Renal cortex interstitium (tissue), 11 donors: ENCODE measurements at regions not wholly inside any gene's neighbourhood (a gene's known extent, or its start where the extent isn't known, plus 50 kb on each side); places are given as distances from the start of the nearest gene placed in this dataset.
"Not testable (repeated sequence)": the region's sequence is repeated elsewhere in the genome, so short reads cannot be mapped to it uniquely, and the experiment has no call there.

Experiments used
- DNase-seq, 11 donors: peaks; one replicate each; pipeline ENCODE4 v3.0.0-alpha.2; 2013; ENCODE audit warnings: low read depth in 9 of 11, low spot score in 4 of 11; ENCODE audit errors: extremely low read depth in 1 of 11

GRCh38 chr2:219723311-219723710, 95.9 kb downstream of the SLC4A3 start:
- no peak for DNase-seq

GRCh38 chr2:219724628-219725027, 97.2 kb downstream of the SLC4A3 start:
- DNase-seq: no peak

- no peak for DNase-seq
Observed at GRCh38 chr2:219726916-219727315, 99.5 kb downstream of the SLC4A3 start.

DNA sequence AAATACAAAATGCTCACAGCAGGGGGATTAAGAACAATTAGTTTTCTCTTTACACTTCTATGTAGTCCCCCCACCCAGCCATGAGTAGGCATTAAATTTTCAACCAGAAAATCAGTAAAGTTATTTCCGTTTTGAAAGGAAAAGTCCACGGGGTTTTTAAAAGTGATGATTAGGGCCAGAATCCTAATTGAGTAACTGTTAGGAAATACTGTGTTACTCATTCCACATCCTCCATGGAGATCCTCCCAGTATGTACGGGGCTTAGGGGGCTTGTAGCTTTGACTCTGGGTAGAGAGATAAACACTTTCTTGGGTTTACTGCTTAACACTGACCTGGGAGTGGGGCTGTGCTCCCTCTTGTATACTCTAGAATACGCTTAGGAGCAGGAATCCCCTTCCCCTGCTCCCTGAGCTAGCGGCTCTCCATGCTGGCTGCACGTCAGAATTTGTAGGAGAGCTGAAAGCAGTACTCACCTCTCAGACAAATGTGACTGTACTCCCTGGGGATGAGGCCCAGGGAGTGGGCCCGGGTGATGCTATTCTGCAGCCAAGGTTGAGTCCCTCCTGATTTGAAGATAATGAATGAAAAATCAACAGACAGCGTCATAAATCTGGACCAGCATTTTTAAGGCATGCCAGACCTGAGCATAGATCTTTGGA, 100.5 kb downstream of the SLC4A3 start:
- no peak for DNase-seq

DNA sequence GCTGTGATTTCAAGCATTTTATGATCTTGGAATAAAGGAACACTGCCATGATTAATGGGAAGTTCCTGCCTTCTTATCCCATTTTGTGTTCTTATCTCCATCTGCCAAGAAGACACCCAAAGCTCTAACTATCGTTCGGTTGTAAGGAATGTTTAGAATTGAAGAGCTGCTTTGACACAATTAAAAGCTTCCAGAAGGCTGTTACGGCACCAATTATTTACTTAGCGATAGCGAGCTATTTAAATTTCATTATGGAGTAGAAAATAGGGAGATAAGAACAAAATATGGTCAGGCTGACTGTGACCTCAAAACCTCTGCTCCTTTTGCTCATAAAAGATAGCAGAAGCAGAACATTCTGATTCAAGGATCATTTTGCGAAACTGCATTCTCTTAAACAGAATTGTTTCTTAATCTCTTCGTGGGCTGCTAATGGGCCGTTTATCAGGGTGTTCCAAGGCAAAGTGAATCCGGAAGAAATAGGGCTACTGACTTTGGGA, 101.6 kb downstream of the SLC4A3 start:
- peak in 6 of 11 donors; percentile 57 to 83 (median 76) for DNase-seq

- no peak for DNase-seq
Observed at GRCh38 chr2:219731173-219731572, 103.7 kb downstream of the SLC4A3 start.

DNA sequence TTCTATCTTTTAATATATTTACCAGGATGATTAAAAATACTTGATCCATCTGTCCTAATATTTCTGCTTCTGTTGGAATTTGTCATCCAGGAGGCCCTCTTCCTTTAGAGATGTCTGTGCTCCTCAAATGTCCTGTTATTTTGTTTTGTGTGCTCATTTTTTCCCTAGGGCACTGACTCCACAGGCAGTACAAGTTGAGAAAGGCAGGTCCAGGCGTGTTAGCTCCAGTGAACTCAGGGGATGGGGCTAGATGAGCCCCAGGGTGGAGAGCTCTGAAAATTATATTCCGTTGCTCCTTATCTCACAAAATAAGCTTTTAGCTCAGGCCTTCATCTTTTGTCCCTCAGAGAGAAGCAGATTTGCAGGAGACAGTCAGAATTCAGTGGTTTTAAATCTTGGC, 105.7 kb downstream of the SLC4A3 start:
- DNase-seq: no peak

GRCh38 chr2:219733746-219734145, 106.3 kb downstream of the SLC4A3 start:
- no peak for DNase-seq

GRCh38 chr2:219736209-219736608, 108.8 kb downstream of the SLC4A3 start:
- peak in 9 of 11 donors; percentile 65 to 82 (median 69) for DNase-seq

DNA sequence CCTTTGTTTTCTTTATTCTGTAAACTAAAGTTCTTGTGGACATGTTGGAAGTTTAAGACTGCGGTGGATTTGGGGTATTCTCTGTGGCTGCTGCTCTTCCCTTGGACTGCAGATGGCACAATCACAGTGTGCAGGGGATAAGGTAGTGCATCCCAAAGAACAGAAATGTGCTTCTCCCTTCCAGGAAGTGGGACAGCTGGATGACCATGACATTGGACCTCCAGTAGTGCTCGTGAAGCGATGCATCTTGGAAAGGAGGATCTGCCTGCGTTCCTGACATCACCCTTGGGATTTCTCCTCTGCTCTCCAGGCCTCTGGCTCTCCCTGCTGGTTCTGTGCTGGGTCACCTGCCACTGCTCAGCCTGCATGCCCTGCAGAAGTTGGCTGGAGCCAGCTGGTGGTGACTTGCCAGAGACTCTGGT, 109.9 kb downstream of the SLC4A3 start:
- peak in 3 of 11 donors; percentile 56 to 64 (median 64) for DNase-seq

GRCh38 chr2:219739066-219739465, 111.6 kb downstream of the SLC4A3 start:
- no peak for DNase-seq

DNA sequence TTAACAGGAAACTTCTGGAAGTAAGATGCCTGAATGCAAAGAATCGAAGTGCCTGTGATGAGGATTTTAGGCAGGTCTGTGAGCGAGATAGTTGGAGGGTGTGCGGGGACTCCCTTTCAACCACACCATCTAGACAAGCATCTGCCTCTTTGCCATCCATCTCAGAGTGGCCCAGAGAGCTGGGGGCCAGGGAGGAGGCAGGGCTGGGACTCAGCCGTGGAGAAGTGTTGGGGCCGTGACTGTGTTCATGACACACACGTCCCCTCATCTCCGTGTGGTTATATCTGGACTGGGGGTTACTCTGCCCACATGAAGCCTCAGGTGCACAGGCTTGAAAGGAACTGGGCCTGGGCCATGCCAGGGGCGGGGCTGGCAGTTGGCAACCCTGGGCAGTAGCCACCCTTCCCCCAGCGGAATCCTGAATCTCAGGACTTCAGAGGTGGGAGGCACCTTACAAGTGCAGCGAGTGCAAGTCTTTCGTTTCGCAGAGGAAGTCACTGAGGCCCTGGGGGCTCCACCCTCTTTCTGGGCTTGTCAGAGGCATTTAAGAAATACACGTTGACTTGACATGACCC, 112.5 kb downstream of the SLC4A3 start:
- no peak for DNase-seq

- no peak for DNase-seq
Observed at GRCh38 chr2:219743548-219743947, 116.1 kb downstream of the SLC4A3 start.

DNA sequence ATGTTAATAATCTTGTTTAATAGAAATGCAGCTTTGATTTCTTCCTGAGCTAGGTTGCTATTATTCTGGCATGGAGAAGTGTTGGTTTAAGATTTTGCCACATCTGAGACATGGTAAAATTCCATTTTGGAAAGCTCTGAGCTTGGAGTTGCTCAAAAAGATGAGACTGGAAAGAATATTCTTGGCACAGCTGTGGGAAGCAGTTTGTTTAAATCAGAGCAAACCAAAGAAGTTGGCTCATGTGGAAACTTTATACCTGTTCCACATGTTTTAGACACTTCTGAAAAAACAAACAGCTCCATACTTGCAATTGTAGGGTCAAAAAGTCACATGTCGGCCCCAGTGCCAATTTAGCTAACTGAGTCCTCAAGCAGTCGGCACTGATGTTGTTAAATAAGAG, 116.6 kb downstream of the SLC4A3 start:
- DNase-seq: no peak

GRCh38 chr2:219744600-219744999, 117.2 kb downstream of the SLC4A3 start:
- peak in 3 of 11 donors; percentile 54 to 63 (median 63) for DNase-seq

DNA sequence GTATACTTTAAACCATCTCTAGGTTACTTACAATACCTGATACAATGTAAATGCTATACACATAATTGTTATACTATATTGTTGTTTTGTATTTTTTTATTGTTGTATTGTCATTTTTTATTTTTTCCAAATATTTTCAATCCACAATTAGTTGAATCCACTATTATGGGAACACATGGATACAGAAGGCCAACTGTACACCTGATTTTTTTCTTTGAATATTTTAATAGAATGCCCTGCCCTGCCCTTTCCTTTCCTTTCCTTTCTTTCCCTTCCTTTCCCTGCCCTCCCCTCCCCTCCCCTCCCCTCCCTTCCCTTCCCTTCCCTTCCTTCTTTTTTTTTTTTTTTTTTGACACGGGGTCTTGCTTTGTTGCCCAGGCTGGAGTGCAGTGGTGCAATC, 120.2 kb downstream of the SLC4A3 start:
- no peak for DNase-seq

- DNase-seq: no peak
Observed at GRCh38 chr2:219748671-219749570, 121.5 kb downstream of the SLC4A3 start.

GRCh38 chr2:219751121-219751520, 123.7 kb downstream of the SLC4A3 start:
- not testable (repeated sequence) for DNase-seq

GRCh38 chr2:219752726-219753125, 125.3 kb downstream of the SLC4A3 start:
- DNase-seq: no peak
